DND-41 (cell line): ENCODE measurements at regions not wholly inside any gene's neighbourhood (a gene's known extent, or its start where the extent isn't known, plus 50 kb on each side); places are given as distances from the start of the nearest gene placed in this dataset.

ENCODE experiments used
- ATAC-seq: fragments of 200-7000 bp; cut with Tn5 transposase; 3 replicates; pipeline ENCODE4 v1.9.1; 2021; ENCODE audit warnings: low read depth; ENCODE audit not compliant: insufficient read depth
- DNase-seq: peaks from one replicate; pipeline ENCODE4 v3.0.0-alpha.2; 2020
- H2AFZ ChIP-seq: 2 replicates; pipeline ENCODE4 v1.6.0; 2012; ENCODE audit warnings: low read depth, low read length
- H3K27ac ChIP-seq: 2 replicates; pipeline ENCODE4 v1.5.1; 2012; ENCODE audit warnings: low read length, inconsistent platforms
- H3K27me3 ChIP-seq: fragments of 200-600 bp; sonication (generic); 2 replicates; pipeline ENCODE4 v1.6.0; 2012; ENCODE audit warnings: low read length, mild to moderate bottlenecking, inconsistent platforms; ENCODE audit not compliant: insufficient read depth, poor library complexity
- H3K36me3 ChIP-seq: 2 replicates; pipeline ENCODE4 v1.5.1; 2012; ENCODE audit warnings: low read length, inconsistent platforms; ENCODE audit not compliant: insufficient read depth
- H3K4me1 ChIP-seq: 2 replicates; pipeline ENCODE4 v1.5.1; 2012; ENCODE audit warnings: mild to moderate bottlenecking, low read length; ENCODE audit not compliant: insufficient read depth
- H3K4me2 ChIP-seq: 2 replicates; pipeline ENCODE4 v1.6.0; 2012; ENCODE audit warnings: mild to moderate bottlenecking, moderate library complexity, low read length, inconsistent platforms; ENCODE audit not compliant: insufficient read depth
- H3K4me3 ChIP-seq, 2 experiments: fragments of 200-600 bp in 1 of 2; shearing (Covaris generic) in 1 of 2; 2 replicates each; pipeline ENCODE4 v1.5.1; 2012 to 2016; ENCODE audit warnings: inconsistent platforms in 2 of 2, low read length in 2 of 2, mild to moderate bottlenecking in 2 of 2, low read depth in 1 of 2, moderate library complexity in 1 of 2
- H3K79me2 ChIP-seq: 2 replicates; pipeline ENCODE4 v1.6.0; 2012; ENCODE audit warnings: low read length, inconsistent platforms; ENCODE audit not compliant: insufficient read depth
- H3K9ac ChIP-seq: 2 replicates; pipeline ENCODE4 v1.6.0; 2012; ENCODE audit warnings: low read depth, mild to moderate bottlenecking, inconsistent platforms, low read length, moderate library complexity
- H3K9me3 ChIP-seq: 2 replicates; pipeline ENCODE4 v1.5.1; 2012; ENCODE audit warnings: low read length, moderate library complexity, mild to moderate bottlenecking, inconsistent platforms; ENCODE audit not compliant: insufficient read depth, severe bottlenecking
- H4K20me1 ChIP-seq: 2 replicates; pipeline ENCODE4 v1.6.0; 2012; ENCODE audit warnings: low read length; ENCODE audit not compliant: insufficient read depth
- EZH2 ChIP-seq: IDR thresholded peaks from 3 replicates; pipeline ENCODE4 v1.6.1; 2012; ENCODE audit warnings: borderline replicate concordance, low read depth, mild to moderate bottlenecking, moderate library complexity, low read length, inconsistent platforms; ENCODE audit not compliant: severe bottlenecking
- TF ChIP-seq, protein P1 (sequence below): IDR thresholded peaks from 2 replicates; pipeline ENCODE4 v1.5.1; 2012; ENCODE audit warnings: borderline replicate concordance, low read length, moderate library complexity, mild to moderate bottlenecking; ENCODE audit not compliant: poor library complexity, severe bottlenecking; ENCODE audit errors: extremely low read depth

DNA sequence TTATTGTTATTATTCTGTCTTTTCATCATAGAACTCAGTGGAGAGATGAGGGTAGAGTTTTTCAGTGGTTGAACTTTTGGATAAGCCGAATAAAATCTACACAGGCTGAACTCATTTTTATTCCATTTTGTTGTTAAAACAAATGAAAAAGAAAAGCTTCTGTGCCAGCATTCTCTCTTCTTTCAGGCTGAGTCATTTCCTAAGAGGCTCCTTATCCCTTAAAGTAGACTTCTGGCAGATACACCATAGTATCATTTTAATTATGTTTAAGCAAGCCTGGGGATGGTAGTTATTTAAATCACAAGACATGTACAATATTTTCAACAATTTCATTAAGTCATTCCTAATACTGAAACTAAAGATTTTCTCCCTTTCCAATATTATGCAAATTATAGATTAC, 1364.0 kb upstream of the NRXN1 start:
- no peak overlapping the region for H2AFZ ChIP-seq
- H3K79me2 ChIP-seq: no peaks in the 10 kb centered on the region
- no peak overlapping the region for H3K4me3 ChIP-seq
- no peaks in the 10 kb centered on the region for H3K27me3 ChIP-seq
- DNase-seq (no peak), ATAC-seq (no peak)
- no peaks in the 10 kb centered on the region for H3K36me3 ChIP-seq
- H3K4me2 ChIP-seq: no peak overlapping the region
- no peak overlapping the region for H3K27ac ChIP-seq
- H4K20me1 ChIP-seq: no peaks in the 10 kb centered on the region
- no peaks in the 10 kb centered on the region for H3K4me1 ChIP-seq
- no peak for TF ChIP-seq EZH2
- TF ChIP-seq, protein P1, sequence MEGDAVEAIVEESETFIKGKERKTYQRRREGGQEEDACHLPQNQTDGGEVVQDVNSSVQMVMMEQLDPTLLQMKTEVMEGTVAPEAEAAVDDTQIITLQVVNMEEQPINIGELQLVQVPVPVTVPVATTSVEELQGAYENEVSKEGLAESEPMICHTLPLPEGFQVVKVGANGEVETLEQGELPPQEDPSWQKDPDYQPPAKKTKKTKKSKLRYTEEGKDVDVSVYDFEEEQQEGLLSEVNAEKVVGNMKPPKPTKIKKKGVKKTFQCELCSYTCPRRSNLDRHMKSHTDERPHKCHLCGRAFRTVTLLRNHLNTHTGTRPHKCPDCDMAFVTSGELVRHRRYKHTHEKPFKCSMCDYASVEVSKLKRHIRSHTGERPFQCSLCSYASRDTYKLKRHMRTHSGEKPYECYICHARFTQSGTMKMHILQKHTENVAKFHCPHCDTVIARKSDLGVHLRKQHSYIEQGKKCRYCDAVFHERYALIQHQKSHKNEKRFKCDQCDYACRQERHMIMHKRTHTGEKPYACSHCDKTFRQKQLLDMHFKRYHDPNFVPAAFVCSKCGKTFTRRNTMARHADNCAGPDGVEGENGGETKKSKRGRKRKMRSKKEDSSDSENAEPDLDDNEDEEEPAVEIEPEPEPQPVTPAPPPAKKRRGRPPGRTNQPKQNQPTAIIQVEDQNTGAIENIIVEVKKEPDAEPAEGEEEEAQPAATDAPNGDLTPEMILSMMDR: no peak
- H3K9me3 ChIP-seq: no peaks in the 10 kb centered on the region
- H3K9ac ChIP-seq: no peak overlapping the region

DNA sequence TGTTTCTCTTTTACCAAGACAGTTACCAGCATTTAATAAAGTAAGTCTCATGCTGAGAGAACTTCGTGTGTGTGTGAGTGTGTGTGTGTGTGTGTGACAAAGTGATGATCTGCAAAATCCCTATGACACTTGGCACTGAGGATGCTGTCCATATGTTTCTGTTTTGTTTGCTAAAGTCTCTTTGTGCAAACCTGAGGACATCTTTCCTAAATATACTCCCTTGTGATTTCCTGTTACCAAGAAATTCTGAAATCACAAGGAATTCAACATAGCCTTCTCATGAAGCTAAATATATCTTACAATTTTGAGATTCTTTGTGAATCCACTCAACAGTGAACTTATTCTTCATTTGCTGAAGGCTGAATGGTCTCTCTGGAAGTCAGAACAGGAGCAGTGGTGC, 1359.7 kb upstream of the NRXN1 start:
- Histone ChIP-seq H3K27ac (no peak overlapping the region), H3K9me3 (no peaks in the 10 kb centered on the region), H3K36me3 (no peaks in the 10 kb centered on the region), H3K4me3 (no peak overlapping the region), H3K27me3 (no peaks in the 10 kb centered on the region), H4K20me1 (no peaks in the 10 kb centered on the region), H2AFZ (no peak overlapping the region), H3K9ac (no peak overlapping the region), H3K4me2 (no peak overlapping the region), H3K79me2 (no peaks in the 10 kb centered on the region), H3K4me1 (no peaks in the 10 kb centered on the region)
- TF ChIP-seq EZH2: no peak
- TF ChIP-seq, protein P1: no peak
- DNase-seq (no peak), ATAC-seq (no peak)

DNA sequence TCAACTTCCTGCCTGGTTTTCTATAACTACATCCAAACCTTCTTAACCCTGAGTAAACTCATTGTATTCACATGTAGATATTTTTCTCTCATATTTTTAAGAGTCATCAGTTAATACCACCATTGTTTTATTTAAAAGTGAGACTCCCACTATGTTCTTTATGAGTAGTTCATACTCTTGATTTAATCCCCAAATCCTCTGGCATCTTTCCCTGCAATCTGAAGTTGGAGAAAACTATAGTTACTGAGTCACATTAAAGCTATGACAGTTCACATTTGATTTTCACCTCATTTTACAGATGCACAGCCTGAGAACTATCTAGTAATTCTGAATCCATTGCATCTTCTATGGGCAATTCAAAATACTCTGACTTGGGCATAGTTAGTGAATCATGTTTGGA, 1358.7 kb upstream of the NRXN1 start:
- Histone ChIP-seq H3K27me3 (no peaks in the 10 kb centered on the region), H3K4me1 (no peaks in the 10 kb centered on the region), H3K27ac (no peak overlapping the region), H3K4me2 (no peak overlapping the region), H3K9me3 (no peaks in the 10 kb centered on the region), H3K4me3 (no peak overlapping the region), H3K79me2 (no peaks in the 10 kb centered on the region), H3K36me3 (no peaks in the 10 kb centered on the region), H4K20me1 (no peaks in the 10 kb centered on the region), H3K9ac (no peak overlapping the region), H2AFZ (no peak overlapping the region)
- DNase-seq (no peak), ATAC-seq (no peak)
- TF ChIP-seq, protein P1: no peak
- no peak for TF ChIP-seq EZH2
